C4-2B (cell line): ENCODE measurements at regions not wholly inside any gene's neighbourhood (a gene's known extent, or its start where the extent isn't known, plus 50 kb on each side); places are given as distances from the start of the nearest gene placed in this dataset.
"Not testable (repeated sequence)": the region's sequence is repeated elsewhere in the genome, so short reads cannot be mapped to it uniquely, and the experiment has no call there.

Source experiments
- H3K27ac ChIP-seq: fragments of 450-650 bp; 2 replicates; pipeline ENCODE4 v1.5.1; 2017
- CTCF ChIP-seq: fragments of 450-650 bp; conservative IDR thresholded peaks from 2 replicates; pipeline ENCODE4 v1.5.1; 2017; ENCODE audit warnings: mild to moderate bottlenecking
- ZFX ChIP-seq: fragments of 450-650 bp; IDR thresholded peaks from 2 replicates; pipeline ENCODE4 v1.6.1; 2017

- TF ChIP-seq CTCF, result peak; percentile 36
- no peak for TF ChIP-seq ZFX
Measured at GRCh38 chr12:9372202-9372601, 164.0 kb upstream of the PZP start.

GRCh38 chr12:9367828-9368227 is 159.6 kb upstream of the PZP start:
- no peak overlapping the region for H3K27ac ChIP-seq
- no peak for TF ChIP-seq ZFX
- TF ChIP-seq CTCF, result no peak

More at GRCh38 chr12:9372202-9372601, 164.0 kb upstream of the PZP start:
- H3K27ac ChIP-seq, result no peak overlapping the region

GRCh38 chr12:9367201-9367600 is 159.0 kb upstream of the PZP start:
- TF ChIP-seq ZFX, result no peak
- no peak for TF ChIP-seq CTCF
- no peak overlapping the region for H3K27ac ChIP-seq

GRCh38 chr12:9365296-9365695 is 157.1 kb upstream of the PZP start:
- no peak overlapping the region for H3K27ac ChIP-seq
- TF ChIP-seq CTCF, result no peak
- no peak for TF ChIP-seq ZFX

GRCh38 chr12:9364224-9365176 is 156.3 kb upstream of the PZP start:
- H3K27ac ChIP-seq, result no peak overlapping the region
- no peak for TF ChIP-seq ZFX

- TF ChIP-seq ZFX (no peak), CTCF (no peak)
Measured at GRCh38 chr12:9363145-9363544, 154.9 kb upstream of the PZP start.

GRCh38 chr12:9361879-9362326 is 153.7 kb upstream of the PZP start:
- no peak overlapping the region for H3K27ac ChIP-seq
- TF ChIP-seq CTCF (no peak), ZFX (no peak)

More at GRCh38 chr12:9363145-9363544, 154.9 kb upstream of the PZP start:
- H3K27ac ChIP-seq, result no peak overlapping the region

- H3K27ac ChIP-seq, result not testable (repeated sequence)
Measured at GRCh38 chr12:9354009-9354754, 146.0 kb upstream of the PZP start.
